ENCODE measurements at regions not wholly inside any gene's neighbourhood (a gene's known extent, or its start where the extent isn't known, plus 50 kb on each side); places are given as distances from the start of the nearest gene placed in this dataset.
"Not testable (repeated sequence)": the region's sequence is repeated elsewhere in the genome, so short reads cannot be mapped to it uniquely, and the experiment has no call there.

- no peak for DNase-seq (ENCODE audit: low read depth)
Observed at GRCh38 chr6:150683320-150683719, 83.6 kb downstream of the PLEKHG1 start.

GRCh38 chr6:150684161-150684560 lies 84.5 kb downstream of the PLEKHG1 start:
- DNase-seq (ENCODE audit: low read depth) = no peak

- no peak for DNase-seq (ENCODE audit: low read depth)
Observed at GRCh38 chr6:150684714-150685459, 85.2 kb downstream of the PLEKHG1 start.

- peak; percentile 23 for DNase-seq (ENCODE audit: low read depth)
Observed at GRCh38 chr6:150685860-150686259, 86.2 kb downstream of the PLEKHG1 start.

- DNase-seq (ENCODE audit: low read depth) = no peak
Observed at GRCh38 chr6:150686566-150686965, 86.9 kb downstream of the PLEKHG1 start.

GRCh38 chr6:150687508-150687907 lies 87.8 kb downstream of the PLEKHG1 start:
- DNase-seq (ENCODE audit: low read depth) = no peak

GRCh38 chr6:150689900-150690590 lies 90.4 kb downstream of the PLEKHG1 start:
- no peak for DNase-seq (ENCODE audit: low read depth)

- no peak for DNase-seq (ENCODE audit: low read depth)
Observed at GRCh38 chr6:150690681-150691080, 91.0 kb downstream of the PLEKHG1 start.

- no peak for DNase-seq (ENCODE audit: low read depth)
Observed at GRCh38 chr6:150691463-150691862, 91.8 kb downstream of the PLEKHG1 start.

GRCh38 chr6:150692604-150693003 lies 92.9 kb downstream of the PLEKHG1 start:
- DNase-seq (ENCODE audit: low read depth) = no peak

- no peak for DNase-seq (ENCODE audit: low read depth)
Observed at GRCh38 chr6:150694889-150695288, 95.2 kb downstream of the PLEKHG1 start.

GRCh38 chr6:150695652-150696051 lies 96.0 kb downstream of the PLEKHG1 start:
- no peak for DNase-seq (ENCODE audit: low read depth)

GRCh38 chr6:150696190-150696589 lies 96.5 kb downstream of the PLEKHG1 start:
- DNase-seq (ENCODE audit: low read depth) = no peak

GRCh38 chr6:150696918-150697317 lies 97.2 kb downstream of the PLEKHG1 start:
- DNase-seq (ENCODE audit: low read depth) = not testable (repeated sequence)

GRCh38 chr6:150697515-150697914 lies 97.8 kb downstream of the PLEKHG1 start:
- DNase-seq (ENCODE audit: low read depth) = no peak

GRCh38 chr6:150698391-150698790 lies 98.7 kb downstream of the PLEKHG1 start:
- DNase-seq (ENCODE audit: low read depth) = no peak

GRCh38 chr6:150702675-150703074 lies 103.0 kb downstream of the PLEKHG1 start:
- no peak for DNase-seq (ENCODE audit: low read depth)

GRCh38 chr6:150704447-150705192 lies 104.9 kb downstream of the PLEKHG1 start:
- DNase-seq (ENCODE audit: low read depth) = no peak

- DNase-seq (ENCODE audit: low read depth) = no peak
Observed at GRCh38 chr6:150705392-150705791, 105.7 kb downstream of the PLEKHG1 start.

- DNase-seq (ENCODE audit: low read depth) = no peak
Observed at GRCh38 chr6:150710236-150710635, 110.6 kb downstream of the PLEKHG1 start.

- DNase-seq (ENCODE audit: low read depth) = no peak
Observed at GRCh38 chr6:150711061-150711460, 111.4 kb downstream of the PLEKHG1 start.

GRCh38 chr6:150711584-150712504 lies 112.2 kb downstream of the PLEKHG1 start:
- DNase-seq (ENCODE audit: low read depth) = no peak

Data from activated gamma-delta T cell treated with anti-CD3 and anti-CD28 coated beads, Interleukin-2, amount 50 U/mL, for 16 hours (primary cell).